GM23248 (cell line): ENCODE measurements at regions not wholly inside any gene's neighbourhood (a gene's known extent, or its start where the extent isn't known, plus 50 kb on each side); places are given as distances from the start of the nearest gene placed in this dataset.

Experiments used
- EZH2 ChIP-seq: fragments of 200-600 bp; sonication (generic); IDR thresholded peaks from 2 replicates; pipeline ENCODE4 v1.6.1; 2018; ENCODE audit warnings: antibody characterized with exemption, mild to moderate bottlenecking; ENCODE audit not compliant: insufficient read depth, poor library complexity, severe bottlenecking
- EZH2phosphoT487 ChIP-seq: fragments of 200-600 bp; sonication (generic); IDR thresholded peaks from 2 replicates; pipeline ENCODE4 v1.6.1; 2018; ENCODE audit warnings: antibody characterized with exemption, moderate library complexity, mild to moderate bottlenecking, low read depth; ENCODE audit not compliant: insufficient read depth

GRCh38 chr14:87833026-87833425, 160.0 kb downstream of the GALC start:
- TF ChIP-seq EZH2phosphoT487 (no peak), EZH2 (no peak)
